Ovary (tissue), 3 donors: ENCODE measurements at regions not wholly inside any gene's neighbourhood (a gene's known extent, or its start where the extent isn't known, plus 50 kb on each side); places are given as distances from the start of the nearest gene placed in this dataset.

ENCODE experiments used
- CTCF ChIP-seq, 3 donors: fragments of 450-650 bp in 2 of 3; fragments of 200-600 bp in 1 of 3; IDR thresholded peaks; one replicate each; pipeline versions ENCODE4 v1.5.1 to v1.8.0; 2016 to 2022; ENCODE audit warnings: antibody characterized with exemption in 3 of 3, mild to moderate bottlenecking in 1 of 3
- POLR2A ChIP-seq: fragments of 450-650 bp; IDR thresholded peaks from one replicate; pipeline ENCODE4 v1.6.1; 2017; ENCODE audit warnings: antibody characterized with exemption, mild to moderate bottlenecking, moderate library complexity
- donor health status: DM: no; HTN: no; CAD: no.

- no peak for TF ChIP-seq CTCF (IDR thresholded peaks at IDR 0.05)
- no peak for TF ChIP-seq POLR2A
These were observed 1068.8 kb upstream of the ADGRL4 start for GRCh38 chr1:80075351-80075750.
